Spinal cord (tissue), 10 donors: ENCODE measurements at regions not wholly inside any gene's neighbourhood (a gene's known extent, or its start where the extent isn't known, plus 50 kb on each side); places are given as distances from the start of the nearest gene placed in this dataset. TPM values are rescaled to one million over a fixed set of nuclear protein-coding genes. Genes with fewer than 3 reads are reported as not detected.

Experiments
- DNase-seq, 6 donors: peaks; one replicate each; pipeline versions ENCODE4 v3.0.0 to v3.0.0-alpha.2; 2013 to 2015; ENCODE audit warnings: low spot score in 6 of 6, low read depth in 4 of 6
- H3K27ac ChIP-seq: one replicate; pipeline ENCODE4 v1.5.1; 2013; ENCODE audit warnings: low read depth, low read length, control low read depth
- H3K27me3 ChIP-seq: one replicate; pipeline ENCODE4 v1.6.1; 2013; ENCODE audit warnings: low read length; ENCODE audit not compliant: control insufficient read depth, insufficient read depth
- H3K36me3 ChIP-seq: one replicate; pipeline ENCODE4 v1.6.1; 2013; ENCODE audit warnings: low read length; ENCODE audit not compliant: control insufficient read depth, insufficient read depth
- H3K4me1 ChIP-seq: one replicate; pipeline ENCODE4 v1.6.1; 2013; ENCODE audit warnings: low read length; ENCODE audit not compliant: control insufficient read depth, insufficient read depth
- H3K4me3 ChIP-seq: one replicate; pipeline ENCODE4 v1.5.1; 2013; ENCODE audit warnings: low read depth, low read length, control low read depth
- H3K9me3 ChIP-seq: one replicate; pipeline ENCODE4 v1.6.1; 2013; ENCODE audit warnings: low read length; ENCODE audit not compliant: control insufficient read depth, insufficient read depth
- WGBS: methylation state at CpG from one replicate; pipeline ENCODE4 v1.1.5; 2013; ENCODE audit warnings: missing lambda C conversion rate; ENCODE audit not compliant: insufficient coverage; 5-methylcytosine and 5-hydroxymethylcytosine counted together
- small RNA-seq: library from RNA; depleted of rRNA; stranded (forward); fragments of <200 nt; gene quantifications from one replicate; pipeline ENCODE3, GENCODE V24; 2014; ENCODE audit warnings: low replicate concordance
- donor health status: healthy.

- Histone ChIP-seq H3K9me3 (no peaks in the 10 kb centered on the region), H3K4me1 (peaks cover 4% of the 10 kb centered on the region), H3K36me3 (no peaks in the 10 kb centered on the region), H3K27me3 (no peaks in the 10 kb centered on the region), H3K4me3 (no peak overlapping the region), H3K27ac (no peak overlapping the region)
- 86% methylated on average over 5 of the region's 5 CpGs for WGBS
- no peak for DNase-seq
These were observed 54.9 kb upstream of the PTPRT start for GRCh38 chr20:43244647-43245046.

GRCh38 chr20:43243672-43244269 is 54.1 kb upstream of the PTPRT start:
- Histone ChIP-seq H3K9me3 (no peaks in the 10 kb centered on the region), H3K4me3 (no peak overlapping the region), H3K27ac (no peak overlapping the region), H3K27me3 (peaks cover under 1% of the 10 kb centered on the region), H3K36me3 (no peaks in the 10 kb centered on the region), H3K4me1 (peaks cover 4% of the 10 kb centered on the region)
- DNase-seq, result peak; percentile 19 to 90 (median 50)
- WGBS, result 30% methylated on average over 3 of the region's 7 CpGs

- H3K27me3 ChIP-seq, result peaks cover 2% of the 10 kb centered on the region
- no peak overlapping the region for H3K4me3 ChIP-seq
- 77% methylated on average over 2 of the region's 3 CpGs for WGBS
- peaks cover 4% of the 10 kb centered on the region for H3K4me1 ChIP-seq
- no peaks in the 10 kb centered on the region for H3K36me3 ChIP-seq
- no peaks in the 10 kb centered on the region for H3K9me3 ChIP-seq
- no peak overlapping the region for H3K27ac ChIP-seq
- DNase-seq, result no peak
These were observed 51.5 kb upstream of the PTPRT start for GRCh38 chr20:43241057-43241702.

Small RNA genes lying in the stretch of these regions (small RNA-seq; reads per million reads assigned to genes)
- not detected for gene RF00426
